IMR-90 (cell line): ENCODE measurements at regions not wholly inside any gene's neighbourhood (a gene's known extent, or its start where the extent isn't known, plus 50 kb on each side); places are given as distances from the start of the nearest gene placed in this dataset.

Experiments
- CEBPB ChIP-seq: IDR thresholded peaks from 2 replicates; pipeline ENCODE4 v1.6.1; 2012; ENCODE audit warnings: low read depth, low read length, improper control_type of control experiment
- MAZ ChIP-seq: IDR thresholded peaks from 2 replicates; pipeline ENCODE4 v1.6.1; 2012; ENCODE audit warnings: low read depth, mild to moderate bottlenecking, low read length, improper control_type of control experiment, moderate library complexity, borderline replicate concordance
- MXI1 ChIP-seq: IDR thresholded peaks from 2 replicates; pipeline ENCODE4 v1.6.1; 2012; ENCODE audit warnings: low read depth, mild to moderate bottlenecking, low read length, moderate library complexity, borderline replicate concordance
- POLR2A ChIP-seq: IDR thresholded peaks from 2 replicates; pipeline ENCODE4 v1.6.1; 2012; ENCODE audit warnings: mild to moderate bottlenecking, low read depth, low read length
- RAD21 ChIP-seq: IDR thresholded peaks from 2 replicates; pipeline ENCODE4 v1.6.1; 2012; ENCODE audit warnings: low read length, improper control_type of control experiment
- RCOR1 ChIP-seq: IDR thresholded peaks from 2 replicates; pipeline ENCODE4 v1.6.1; 2012; ENCODE audit warnings: mild to moderate bottlenecking, low read length, improper control_type of control experiment; ENCODE audit not compliant: insufficient replicate concordance
- RFX5 ChIP-seq: IDR thresholded peaks from 2 replicates; pipeline ENCODE4 v1.8.0; 2012; ENCODE audit warnings: low read depth, mild to moderate bottlenecking, low read length, moderate library complexity
- SMC3 ChIP-seq: fragments of 150-350 bp; IDR thresholded peaks from 2 replicates; pipeline ENCODE4 v1.6.1; 2016; ENCODE audit warnings: low read depth, mild to moderate bottlenecking, antibody characterized with exemption, low read length, moderate library complexity
- TF ChIP-seq, protein P1 (sequence below): conservative IDR thresholded peaks from 2 replicates; pipeline ENCODE4 v1.5.1; 2012; ENCODE audit warnings: mild to moderate bottlenecking, low read depth, low read length, improper control_type of control experiment
- TF ChIP-seq, protein P2 (sequence below): fragments of 150-350 bp; IDR thresholded peaks from 2 replicates; pipeline ENCODE4 v1.6.1; 2017; ENCODE audit warnings: mild to moderate bottlenecking, antibody characterized with exemption, low read length, low read depth
- TF ChIP-seq, protein P3 (sequence below): fragments of 150-350 bp; IDR thresholded peaks from 2 replicates; pipeline ENCODE4 v1.6.1; 2016; ENCODE audit warnings: low read depth, mild to moderate bottlenecking, low read length, moderate library complexity, borderline replicate concordance

DNA sequence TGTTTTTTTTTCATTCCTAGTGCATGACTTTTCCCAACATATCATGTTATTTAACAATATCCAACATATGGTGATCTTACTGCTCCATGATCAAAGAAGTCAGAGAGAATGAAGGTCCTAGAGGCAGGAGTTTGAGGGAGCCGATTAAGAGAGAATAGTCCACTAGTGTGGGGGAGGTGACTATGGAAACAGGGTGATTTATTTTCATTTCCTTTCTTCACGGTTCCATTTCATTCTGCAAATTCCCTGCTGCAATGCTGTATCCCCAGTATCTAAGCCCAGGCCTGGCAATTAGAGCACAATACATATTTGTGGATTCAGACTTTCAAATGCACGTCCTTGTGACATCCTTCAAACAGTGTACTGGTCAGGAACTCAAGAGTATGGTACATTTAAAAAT lies 91.4 kb downstream of the CD83 start:
- TF ChIP-seq, protein P1, sequence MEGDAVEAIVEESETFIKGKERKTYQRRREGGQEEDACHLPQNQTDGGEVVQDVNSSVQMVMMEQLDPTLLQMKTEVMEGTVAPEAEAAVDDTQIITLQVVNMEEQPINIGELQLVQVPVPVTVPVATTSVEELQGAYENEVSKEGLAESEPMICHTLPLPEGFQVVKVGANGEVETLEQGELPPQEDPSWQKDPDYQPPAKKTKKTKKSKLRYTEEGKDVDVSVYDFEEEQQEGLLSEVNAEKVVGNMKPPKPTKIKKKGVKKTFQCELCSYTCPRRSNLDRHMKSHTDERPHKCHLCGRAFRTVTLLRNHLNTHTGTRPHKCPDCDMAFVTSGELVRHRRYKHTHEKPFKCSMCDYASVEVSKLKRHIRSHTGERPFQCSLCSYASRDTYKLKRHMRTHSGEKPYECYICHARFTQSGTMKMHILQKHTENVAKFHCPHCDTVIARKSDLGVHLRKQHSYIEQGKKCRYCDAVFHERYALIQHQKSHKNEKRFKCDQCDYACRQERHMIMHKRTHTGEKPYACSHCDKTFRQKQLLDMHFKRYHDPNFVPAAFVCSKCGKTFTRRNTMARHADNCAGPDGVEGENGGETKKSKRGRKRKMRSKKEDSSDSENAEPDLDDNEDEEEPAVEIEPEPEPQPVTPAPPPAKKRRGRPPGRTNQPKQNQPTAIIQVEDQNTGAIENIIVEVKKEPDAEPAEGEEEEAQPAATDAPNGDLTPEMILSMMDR = no peak
- no peak for TF ChIP-seq RAD21
- TF ChIP-seq MXI1 = no peak
- TF ChIP-seq, protein P2, sequence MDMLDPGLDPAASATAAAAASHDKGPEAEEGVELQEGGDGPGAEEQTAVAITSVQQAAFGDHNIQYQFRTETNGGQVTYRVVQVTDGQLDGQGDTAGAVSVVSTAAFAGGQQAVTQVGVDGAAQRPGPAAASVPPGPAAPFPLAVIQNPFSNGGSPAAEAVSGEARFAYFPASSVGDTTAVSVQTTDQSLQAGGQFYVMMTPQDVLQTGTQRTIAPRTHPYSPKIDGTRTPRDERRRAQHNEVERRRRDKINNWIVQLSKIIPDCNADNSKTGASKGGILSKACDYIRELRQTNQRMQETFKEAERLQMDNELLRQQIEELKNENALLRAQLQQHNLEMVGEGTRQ = no peak
- TF ChIP-seq, protein P3, sequence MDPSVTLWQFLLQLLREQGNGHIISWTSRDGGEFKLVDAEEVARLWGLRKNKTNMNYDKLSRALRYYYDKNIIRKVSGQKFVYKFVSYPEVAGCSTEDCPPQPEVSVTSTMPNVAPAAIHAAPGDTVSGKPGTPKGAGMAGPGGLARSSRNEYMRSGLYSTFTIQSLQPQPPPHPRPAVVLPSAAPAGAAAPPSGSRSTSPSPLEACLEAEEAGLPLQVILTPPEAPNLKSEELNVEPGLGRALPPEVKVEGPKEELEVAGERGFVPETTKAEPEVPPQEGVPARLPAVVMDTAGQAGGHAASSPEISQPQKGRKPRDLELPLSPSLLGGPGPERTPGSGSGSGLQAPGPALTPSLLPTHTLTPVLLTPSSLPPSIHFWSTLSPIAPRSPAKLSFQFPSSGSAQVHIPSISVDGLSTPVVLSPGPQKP = no peak
- no peak for TF ChIP-seq POLR2A
- TF ChIP-seq RCOR1 = no peak
- TF ChIP-seq RFX5 = no peak
- TF ChIP-seq CEBPB = no peak
- no peak for TF ChIP-seq MAZ
- no peak for TF ChIP-seq SMC3
